Type B pancreatic cell (in vitro differentiated cells): ENCODE measurements at regions not wholly inside any gene's neighbourhood (a gene's known extent, or its start where the extent isn't known, plus 50 kb on each side); places are given as distances from the start of the nearest gene placed in this dataset.
A peak's percentile ranks its signal among the peaks of the same experiment; 100 is the strongest.
"Not testable (repeated sequence)": the region's sequence is repeated elsewhere in the genome, so short reads cannot be mapped to it uniquely, and the experiment has no call there.

Experiments
- DNase-seq: peaks from one replicate; pipeline ENCODE4 v3.0.0; 2021; ENCODE audit warnings: mixed read lengths; ENCODE audit not compliant: unreplicated experiment; ENCODE audit errors: extremely low spot score
- H3K27ac Mint-ChIP-seq: 2 replicates; pipeline ENCODE4 v1.8.0; 2021; ENCODE audit warnings: mild to moderate bottlenecking, mixed read lengths
- H3K27me3 Mint-ChIP-seq: 2 replicates; pipeline ENCODE4 v1.8.0; 2021; ENCODE audit warnings: mixed read lengths
- H3K36me3 Mint-ChIP-seq: 2 replicates; pipeline ENCODE4 v1.8.0; 2021; ENCODE audit warnings: mixed read lengths
- H3K4me1 Mint-ChIP-seq: one replicate; pipeline ENCODE4 v1.8.0; 2021; ENCODE audit warnings: mixed read lengths; ENCODE audit not compliant: unreplicated experiment
- H3K4me3 Mint-ChIP-seq: 2 replicates; pipeline ENCODE4 v1.8.0; 2021; ENCODE audit warnings: mild to moderate bottlenecking, mixed read lengths
- H3K9me3 Mint-ChIP-seq: 2 replicates; pipeline ENCODE4 v1.8.0; 2021; ENCODE audit warnings: mixed read lengths
- TF ChIP-seq, protein P1 (sequence below): fragments of 200-600 bp; sonication (generic); conservative IDR thresholded peaks from 2 replicates; pipeline ENCODE4 v1.5.0; 2021; ENCODE audit warnings: antibody characterized with exemption, mild to moderate bottlenecking

GRCh38 chr14:104406831-104407230 is 172.7 kb upstream of the C14orf180 start:
- H3K4me3 Mint-ChIP-seq = no peak overlapping the region
- H3K27me3 Mint-ChIP-seq = peaks cover 46% of the 10 kb centered on the region
- no peak overlapping the region for H3K27ac Mint-ChIP-seq
- no peaks in the 10 kb centered on the region for H3K36me3 Mint-ChIP-seq
- no peaks in the 10 kb centered on the region for H3K4me1 Mint-ChIP-seq
- TF ChIP-seq, protein P1, sequence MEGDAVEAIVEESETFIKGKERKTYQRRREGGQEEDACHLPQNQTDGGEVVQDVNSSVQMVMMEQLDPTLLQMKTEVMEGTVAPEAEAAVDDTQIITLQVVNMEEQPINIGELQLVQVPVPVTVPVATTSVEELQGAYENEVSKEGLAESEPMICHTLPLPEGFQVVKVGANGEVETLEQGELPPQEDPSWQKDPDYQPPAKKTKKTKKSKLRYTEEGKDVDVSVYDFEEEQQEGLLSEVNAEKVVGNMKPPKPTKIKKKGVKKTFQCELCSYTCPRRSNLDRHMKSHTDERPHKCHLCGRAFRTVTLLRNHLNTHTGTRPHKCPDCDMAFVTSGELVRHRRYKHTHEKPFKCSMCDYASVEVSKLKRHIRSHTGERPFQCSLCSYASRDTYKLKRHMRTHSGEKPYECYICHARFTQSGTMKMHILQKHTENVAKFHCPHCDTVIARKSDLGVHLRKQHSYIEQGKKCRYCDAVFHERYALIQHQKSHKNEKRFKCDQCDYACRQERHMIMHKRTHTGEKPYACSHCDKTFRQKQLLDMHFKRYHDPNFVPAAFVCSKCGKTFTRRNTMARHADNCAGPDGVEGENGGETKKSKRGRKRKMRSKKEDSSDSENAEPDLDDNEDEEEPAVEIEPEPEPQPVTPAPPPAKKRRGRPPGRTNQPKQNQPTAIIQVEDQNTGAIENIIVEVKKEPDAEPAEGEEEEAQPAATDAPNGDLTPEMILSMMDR = no peak
- DNase-seq = no peak
- peaks cover 12% of the 10 kb centered on the region for H3K9me3 Mint-ChIP-seq

- Mint-ChIP-seq H3K36me3 (no peaks in the 10 kb centered on the region), H3K4me3 (no peak overlapping the region), H3K27ac (no peak overlapping the region), H3K9me3 (no peaks in the 10 kb centered on the region), H3K4me1 (peaks cover 6% of the 10 kb centered on the region), H3K27me3 (peaks cover 29% of the 10 kb centered on the region)
- TF ChIP-seq, protein P1 = no peak
- DNase-seq = no peak
Observed at GRCh38 chr14:104416383-104416782, 163.2 kb upstream of the C14orf180 start.

DNA sequence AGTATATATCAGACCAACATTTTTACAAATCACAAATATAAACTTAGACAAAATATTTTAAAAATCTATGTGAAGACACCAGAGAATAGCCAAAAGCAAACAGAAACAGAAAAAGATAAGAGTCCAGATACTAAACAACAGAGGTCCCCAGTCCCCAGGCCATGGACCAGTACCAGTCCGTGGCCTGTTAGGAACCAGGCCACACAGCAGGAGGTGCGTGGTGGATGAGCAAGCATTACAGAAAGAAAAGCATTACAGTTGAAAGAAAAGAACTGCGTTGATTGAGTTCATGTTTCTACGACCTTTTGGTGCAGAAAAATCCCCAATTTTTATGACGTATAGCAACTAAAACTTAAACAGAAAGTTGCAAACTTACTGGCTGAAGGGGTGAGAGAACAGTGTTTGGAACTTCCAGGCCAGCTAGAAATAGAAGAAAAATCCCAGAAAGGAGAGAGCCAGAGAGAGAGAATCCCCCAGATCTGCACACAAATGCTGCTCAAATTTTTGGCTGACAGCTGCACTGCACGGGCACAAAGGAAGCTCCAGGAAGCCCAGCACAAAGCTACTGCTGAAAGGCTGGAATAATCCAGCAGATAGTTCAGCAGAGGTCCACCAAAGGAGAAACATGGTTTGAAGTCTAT is 159.6 kb upstream of the C14orf180 start:
- no peak overlapping the region for H3K27ac Mint-ChIP-seq

DNA sequence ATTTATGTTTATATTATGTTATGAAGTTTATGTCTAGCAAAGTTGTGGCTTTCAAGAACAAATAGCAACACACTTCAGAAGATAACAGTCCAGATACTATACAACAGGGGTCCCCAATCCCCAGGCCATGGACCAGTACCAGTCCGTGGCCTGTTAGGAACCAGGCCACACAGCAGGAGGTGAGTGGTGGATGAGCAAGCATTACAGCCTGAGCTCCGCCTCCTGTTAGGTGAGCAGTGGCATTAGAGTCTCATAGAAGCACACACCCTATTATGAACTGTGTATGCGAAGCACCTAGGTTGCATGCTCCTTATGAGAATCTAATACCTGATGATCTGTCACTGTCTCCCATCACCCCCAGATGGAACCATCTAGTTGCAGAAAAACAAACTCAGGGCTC is 159.0 kb upstream of the C14orf180 start:
- not testable (repeated sequence) for H3K27ac Mint-ChIP-seq, DNase-seq, H3K4me3 Mint-ChIP-seq

More for the DNA sequence above, 159.6 kb upstream of the C14orf180 start:
- no peak overlapping the region for H3K4me3 Mint-ChIP-seq
- DNase-seq = no peak
- H3K27me3 Mint-ChIP-seq = peaks cover 22% of the 10 kb centered on the region
- no peaks in the 10 kb centered on the region for H3K36me3 Mint-ChIP-seq
- H3K9me3 Mint-ChIP-seq = no peaks in the 10 kb centered on the region
- peaks cover 17% of the 10 kb centered on the region for H3K4me1 Mint-ChIP-seq
- TF ChIP-seq, protein P1 = no peak

GRCh38 chr14:104420990-104421389 is 158.6 kb upstream of the C14orf180 start:
- peak; percentile 60 for DNase-seq
- Mint-ChIP-seq H3K4me3 (no peak overlapping the region), H3K27ac (no peak overlapping the region), H3K4me1 (peaks cover 21% of the 10 kb centered on the region), H3K36me3 (no peaks in the 10 kb centered on the region), H3K27me3 (peaks cover 12% of the 10 kb centered on the region), H3K9me3 (no peaks in the 10 kb centered on the region)
- TF ChIP-seq, protein P1 = no peak

More for the DNA sequence above, 159.0 kb upstream of the C14orf180 start:
- peaks cover 16% of the 10 kb centered on the region for H3K27me3 Mint-ChIP-seq
- not testable (repeated sequence) for H3K9me3 Mint-ChIP-seq, H3K36me3 Mint-ChIP-seq
- peaks cover 17% of the 10 kb centered on the region for H3K4me1 Mint-ChIP-seq

GRCh38 chr14:104421401-104421821 is 158.2 kb upstream of the C14orf180 start:
- no peak overlapping the region for H3K27ac Mint-ChIP-seq
- H3K36me3 Mint-ChIP-seq = no peaks in the 10 kb centered on the region
- TF ChIP-seq, protein P1 = no peak
- H3K9me3 Mint-ChIP-seq = no peaks in the 10 kb centered on the region
- H3K4me1 Mint-ChIP-seq = peaks cover 21% of the 10 kb centered on the region
- DNase-seq = no peak
- peaks cover 9% of the 10 kb centered on the region for H3K27me3 Mint-ChIP-seq
- no peak overlapping the region for H3K4me3 Mint-ChIP-seq
